CD14-positive monocyte (primary cell): ENCODE measurements at regions not wholly inside any gene's neighbourhood (a gene's known extent, or its start where the extent isn't known, plus 50 kb on each side); places are given as distances from the start of the nearest gene placed in this dataset.
"Not testable (repeated sequence)": the region's sequence is repeated elsewhere in the genome, so short reads cannot be mapped to it uniquely, and the experiment has no call there.

ENCODE experiments used
- DNase-seq, 3 donors: peaks; one replicate each; pipeline ENCODE4 v3.0.0-alpha.2; 2011 to 2022
- H2AFZ ChIP-seq: 2 replicates; pipeline ENCODE4 v1.6.0; 2012; ENCODE audit warnings: mild to moderate bottlenecking, low read depth, low read length, inconsistent platforms; ENCODE audit not compliant: insufficient read depth, poor library complexity, severe bottlenecking
- H3K27ac ChIP-seq, 2 donors: 1 replicate in 1 of 2; 2 replicates in 1 of 2; pipeline ENCODE4 v1.5.1; 2012 to 2013; ENCODE audit warnings: low read length in 2 of 2, control low read depth in 1 of 2, inconsistent platforms in 1 of 2, low read depth in 1 of 2, mild to moderate bottlenecking in 1 of 2
- H3K27me3 ChIP-seq, 2 donors: one replicate each; pipeline versions ENCODE4 v1.6.0 to v1.6.1; 2011 to 2013; ENCODE audit warnings: low read length in 2 of 2; ENCODE audit not compliant: control insufficient read depth in 2 of 2, insufficient read depth in 2 of 2
- H3K36me3 ChIP-seq, 2 donors: replicated peaks in 1 of 2; 1 replicate in 1 of 2; 2 replicates in 1 of 2; pipeline versions ENCODE4 v1.5.1 to v1.6.1; 2012 to 2013; ENCODE audit warnings: low read length in 2 of 2, control low read depth in 1 of 2, inconsistent platforms in 1 of 2, mild to moderate bottlenecking in 1 of 2; ENCODE audit not compliant: insufficient read depth in 2 of 2, control insufficient read depth in 1 of 2
- H3K4me1 ChIP-seq, 2 donors: 1 replicate in 1 of 2; 2 replicates in 1 of 2; pipeline versions ENCODE4 v1.5.1 to v1.6.1; 2012 to 2013; ENCODE audit warnings: low read length in 2 of 2, control low read depth in 1 of 2, inconsistent platforms in 1 of 2, mild to moderate bottlenecking in 1 of 2, moderate library complexity in 1 of 2; ENCODE audit not compliant: insufficient read depth in 2 of 2, control insufficient read depth in 1 of 2
- H3K4me2 ChIP-seq: replicated peaks from 2 replicates; pipeline ENCODE3; 2012; ENCODE audit warnings: low read length, moderate library complexity, mild to moderate bottlenecking; ENCODE audit not compliant: poor library complexity, severe bottlenecking; ENCODE audit errors: extremely low read depth
- H3K4me3 ChIP-seq, 3 experiments: fragments of 200-600 bp in 1 of 3; sonication (generic) in 1 of 3; replicated peaks in 1 of 3; 1 replicate in 2 of 3; 2 replicates in 1 of 3; pipeline ENCODE4 v1.5.1; 2011 to 2013; ENCODE audit warnings: low read length in 3 of 3, mild to moderate bottlenecking in 3 of 3, control low read depth in 2 of 3, low read depth in 2 of 3, inconsistent platforms in 1 of 3, moderate library complexity in 1 of 3
- H3K79me2 ChIP-seq: 2 replicates; pipeline ENCODE4 v1.6.0; 2012; ENCODE audit warnings: mild to moderate bottlenecking, control low read depth, inconsistent platforms, low read length, moderate library complexity; ENCODE audit not compliant: insufficient read depth
- H3K9ac ChIP-seq: 2 replicates; pipeline ENCODE4 v1.6.0; 2017; ENCODE audit warnings: low read length, mild to moderate bottlenecking; ENCODE audit not compliant: insufficient read depth, poor library complexity, severe bottlenecking
- H3K9me3 ChIP-seq, 2 donors: replicated peaks in 1 of 2; 1 replicate in 1 of 2; 2 replicates in 1 of 2; pipeline versions ENCODE4 v1.5.1 to v1.6.1; 2012 to 2013; ENCODE audit warnings: low read length in 2 of 2, control low read depth in 1 of 2; ENCODE audit not compliant: control insufficient read depth in 1 of 2, insufficient read depth in 1 of 2
- H4K20me1 ChIP-seq: 2 replicates; pipeline ENCODE4 v1.6.0; 2012; ENCODE audit warnings: mild to moderate bottlenecking, low read length, control low read depth, moderate library complexity; ENCODE audit not compliant: insufficient read depth
- H3K27ac Mint-ChIP-seq, 7 donors: one replicate each; pipeline ENCODE4 v1.8.0; 2020; ENCODE audit warnings: mild to moderate bottlenecking in 7 of 7, mixed read lengths in 7 of 7, moderate library complexity in 6 of 7, inconsistent platforms in 2 of 7
- H3K27me3 Mint-ChIP-seq, 3 donors: one replicate each; pipeline ENCODE4 v1.8.0; 2021 to 2022; ENCODE audit warnings: low read depth in 3 of 3, mild to moderate bottlenecking in 3 of 3, mixed read lengths in 3 of 3, moderate library complexity in 3 of 3, inconsistent platforms in 1 of 3
- H3K36me3 Mint-ChIP-seq, 2 donors: one replicate each; pipeline ENCODE4 v1.8.0; 2020; ENCODE audit warnings: mixed read lengths in 2 of 2, inconsistent platforms in 1 of 2, mild to moderate bottlenecking in 1 of 2
- H3K4me1 Mint-ChIP-seq: one replicate; pipeline ENCODE4 v1.8.0; 2020; ENCODE audit warnings: mild to moderate bottlenecking, mixed read lengths
- H3K4me3 Mint-ChIP-seq, 2 donors: one replicate each; pipeline ENCODE4 v1.8.0; 2020; ENCODE audit warnings: mild to moderate bottlenecking in 2 of 2, mixed read lengths in 2 of 2, moderate library complexity in 1 of 2
- H3K9me3 Mint-ChIP-seq, 7 donors: one replicate each; pipeline ENCODE4 v1.8.0; 2020 to 2022; ENCODE audit warnings: mixed read lengths in 7 of 7, mild to moderate bottlenecking in 6 of 7, moderate library complexity in 6 of 7, inconsistent platforms in 2 of 7
- WGBS: methylation state at CpG from one replicate; pipeline ENCODE4 v1.1.5; 2013; ENCODE audit warnings: missing lambda C conversion rate; ENCODE audit not compliant: insufficient coverage; 5-methylcytosine and 5-hydroxymethylcytosine counted together
- intact Hi-C, 2 donors: fragments of 100-400 bp; cut with micrococcal nuclease; formaldehyde crosslinking; loops; one replicate each; pipeline versions ENCODE4 v1.15.0 to v1.15.1; 2023
- TF ChIP-seq, protein P1 (sequence below): fragments of 200-600 bp; IDR thresholded peaks from one replicate; pipeline ENCODE4 v1.8.0; 2022; ENCODE audit warnings: antibody characterized with exemption, mild to moderate bottlenecking

DNA sequence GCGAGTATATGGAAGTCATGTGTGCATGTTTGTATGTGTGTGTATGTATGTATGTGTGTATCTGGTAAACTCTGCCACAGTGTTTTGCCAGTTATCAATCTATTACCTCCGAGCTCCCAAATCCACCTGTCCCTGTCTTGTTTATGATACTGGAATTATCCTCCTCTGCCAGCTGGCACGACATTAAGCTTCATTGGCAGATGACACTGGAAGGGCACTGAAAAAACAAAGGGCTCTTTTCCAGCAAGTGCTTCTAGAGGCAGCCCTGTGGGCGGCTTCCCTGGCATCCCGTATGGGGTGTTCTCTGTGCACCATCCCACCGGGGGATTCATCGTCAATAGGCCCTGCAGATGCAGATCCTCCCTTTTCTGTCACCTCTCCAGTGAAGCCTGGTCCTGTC, 221.5 kb downstream of the MSX2 start:
- peaks cover 4 to 11% (median 6%) of the 10 kb centered on the region in 3 donors for H3K27me3 Mint-ChIP-seq

DNA sequence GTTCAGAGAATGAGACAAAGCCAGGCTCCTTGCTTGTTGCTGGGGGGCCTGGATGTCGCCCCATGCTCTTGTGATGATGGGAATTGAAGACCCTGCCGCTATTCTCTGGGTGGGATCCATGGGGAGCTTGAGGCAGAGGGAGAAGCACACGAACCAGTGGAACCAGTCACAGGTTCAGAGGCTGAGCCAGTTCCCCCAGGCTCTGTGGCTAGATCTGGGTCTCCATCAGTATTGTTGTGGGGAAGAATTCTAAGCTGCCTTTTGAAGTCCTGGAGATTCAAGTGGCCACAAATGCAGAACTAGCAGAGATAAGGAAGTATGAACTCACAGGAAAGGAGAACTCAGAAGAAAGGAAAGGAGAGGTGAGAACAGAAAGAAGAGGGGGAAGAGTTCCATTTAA, 219.4 kb downstream of the MSX2 start:
- DNase-seq = no peak
- Mint-ChIP-seq H3K4me3 (no peak overlapping the region), H3K27ac (no peak overlapping the region), H3K4me1 (peaks cover 2% of the 10 kb centered on the region), H3K27me3 (peaks cover 4 to 11% (median 7%) of the 10 kb centered on the region in 3 donors), H3K9me3 (peaks cover 0 to 1% (median 0%) of the 10 kb centered on the region in 7 donors), H3K36me3 (no peaks in the 10 kb centered on the region)
- intact Hi-C loops = no loop called here
- 67% methylated on average over 3 of the region's 3 CpGs for WGBS
- H3K4me1 ChIP-seq = no peaks in the 10 kb centered on the region
- H3K27ac ChIP-seq = no peak overlapping the region
- no peak overlapping the region for H3K4me2 ChIP-seq
- H3K9ac ChIP-seq = no peak overlapping the region
- H3K79me2 ChIP-seq = no peaks in the 10 kb centered on the region
- TF ChIP-seq, protein P1, sequence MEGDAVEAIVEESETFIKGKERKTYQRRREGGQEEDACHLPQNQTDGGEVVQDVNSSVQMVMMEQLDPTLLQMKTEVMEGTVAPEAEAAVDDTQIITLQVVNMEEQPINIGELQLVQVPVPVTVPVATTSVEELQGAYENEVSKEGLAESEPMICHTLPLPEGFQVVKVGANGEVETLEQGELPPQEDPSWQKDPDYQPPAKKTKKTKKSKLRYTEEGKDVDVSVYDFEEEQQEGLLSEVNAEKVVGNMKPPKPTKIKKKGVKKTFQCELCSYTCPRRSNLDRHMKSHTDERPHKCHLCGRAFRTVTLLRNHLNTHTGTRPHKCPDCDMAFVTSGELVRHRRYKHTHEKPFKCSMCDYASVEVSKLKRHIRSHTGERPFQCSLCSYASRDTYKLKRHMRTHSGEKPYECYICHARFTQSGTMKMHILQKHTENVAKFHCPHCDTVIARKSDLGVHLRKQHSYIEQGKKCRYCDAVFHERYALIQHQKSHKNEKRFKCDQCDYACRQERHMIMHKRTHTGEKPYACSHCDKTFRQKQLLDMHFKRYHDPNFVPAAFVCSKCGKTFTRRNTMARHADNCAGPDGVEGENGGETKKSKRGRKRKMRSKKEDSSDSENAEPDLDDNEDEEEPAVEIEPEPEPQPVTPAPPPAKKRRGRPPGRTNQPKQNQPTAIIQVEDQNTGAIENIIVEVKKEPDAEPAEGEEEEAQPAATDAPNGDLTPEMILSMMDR = no peak
- no peak overlapping the region for H2AFZ ChIP-seq
- H3K9me3 ChIP-seq = no peaks in the 10 kb centered on the region
- H3K36me3 ChIP-seq = no peaks in the 10 kb centered on the region
- no peak overlapping the region for H3K4me3 ChIP-seq
- H4K20me1 ChIP-seq = no peaks in the 10 kb centered on the region
- no peaks in the 10 kb centered on the region for H3K27me3 ChIP-seq

More for the DNA sequence above, 221.5 kb downstream of the MSX2 start:
- Mint-ChIP-seq H3K27ac (no peak overlapping the region), H3K4me1 (peaks cover 2% of the 10 kb centered on the region), H3K36me3 (no peaks in the 10 kb centered on the region), H3K4me3 (no peak overlapping the region), H3K9me3 (peaks cover 0 to 1% (median 0%) of the 10 kb centered on the region in 7 donors)
- H3K4me3 ChIP-seq = no peak overlapping the region
- no peaks in the 10 kb centered on the region for H4K20me1 ChIP-seq
- no peaks in the 10 kb centered on the region for H3K27me3 ChIP-seq
- no peaks in the 10 kb centered on the region for H3K36me3 ChIP-seq
- H3K27ac ChIP-seq = no peak overlapping the region
- H3K4me2 ChIP-seq = no peak overlapping the region
- H3K79me2 ChIP-seq = no peaks in the 10 kb centered on the region
- no peak overlapping the region for H2AFZ ChIP-seq
- intact Hi-C loops = no loop called here
- H3K9ac ChIP-seq = no peak overlapping the region
- WGBS = 88% methylated on average over 6 of the region's 7 CpGs
- no peaks in the 10 kb centered on the region for H3K4me1 ChIP-seq
- no peak for DNase-seq
- H3K9me3 ChIP-seq = no peaks in the 10 kb centered on the region
- TF ChIP-seq, protein P1 = no peak

DNA sequence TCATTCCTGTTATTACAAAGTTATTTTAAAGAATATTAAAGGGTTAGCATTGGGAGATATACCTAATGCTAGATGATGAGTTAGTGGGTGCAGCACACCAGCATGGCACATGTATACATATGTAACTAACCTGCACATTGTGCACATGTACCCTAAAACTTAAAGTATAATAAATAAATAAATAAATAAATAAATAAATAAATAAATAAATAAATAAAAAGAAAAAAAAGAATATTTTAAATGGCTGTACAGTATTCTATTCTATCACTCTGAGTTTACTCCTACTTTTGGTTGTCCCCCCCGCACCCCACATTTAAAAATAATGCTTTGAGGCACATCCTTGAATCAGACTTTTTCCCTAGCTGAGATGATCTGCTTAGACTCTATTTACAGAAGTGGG, 218.6 kb downstream of the MSX2 start:
- H2AFZ ChIP-seq, H3K4me3 ChIP-seq, H3K79me2 ChIP-seq, H3K27ac ChIP-seq, H3K27ac Mint-ChIP-seq, H3K36me3 Mint-ChIP-seq, H3K4me3 Mint-ChIP-seq, H3K9me3 ChIP-seq, H3K4me1 ChIP-seq, H3K9ac ChIP-seq, H3K36me3 ChIP-seq, DNase-seq, H4K20me1 ChIP-seq, H3K4me2 ChIP-seq, H3K9me3 Mint-ChIP-seq, H3K27me3 ChIP-seq, H3K4me1 Mint-ChIP-seq, intact Hi-C loops: not testable (repeated sequence)
- peaks cover 4 to 11% (median 7%) of the 10 kb centered on the region in 3 donors for H3K27me3 Mint-ChIP-seq
- WGBS = no CpG with 5 or more reads among the region's 1 CpG
